ENCODE measurements at regions not wholly inside any gene's neighbourhood (a gene's known extent, or its start where the extent isn't known, plus 50 kb on each side); places are given as distances from the start of the nearest gene placed in this dataset.

GRCh38 chr3:107313711-107314110 lies 63.5 kb upstream of the CCDC54 start:
- H3K4me1 Mint-ChIP-seq = no peaks in the 10 kb centered on the region
- peaks cover 6% of the 10 kb centered on the region for H3K27me3 Mint-ChIP-seq
- H3K27ac Mint-ChIP-seq = no peak overlapping the region
- peaks cover 2% of the 10 kb centered on the region for H3K36me3 Mint-ChIP-seq
- peaks cover 0 to 4% (median 0%) of the 10 kb centered on the region in 3 donors for H3K9me3 Mint-ChIP-seq
- no peak overlapping the region for H3K4me3 Mint-ChIP-seq

- H3K9me3 Mint-ChIP-seq = peaks cover 0 to 4% (median 0%) of the 10 kb centered on the region in 3 donors
- peaks cover 6% of the 10 kb centered on the region for H3K27me3 Mint-ChIP-seq
- H3K4me3 Mint-ChIP-seq = no peak overlapping the region
Observed at GRCh38 chr3:107315141-107315540, 62.1 kb upstream of the CCDC54 start.

DNA sequence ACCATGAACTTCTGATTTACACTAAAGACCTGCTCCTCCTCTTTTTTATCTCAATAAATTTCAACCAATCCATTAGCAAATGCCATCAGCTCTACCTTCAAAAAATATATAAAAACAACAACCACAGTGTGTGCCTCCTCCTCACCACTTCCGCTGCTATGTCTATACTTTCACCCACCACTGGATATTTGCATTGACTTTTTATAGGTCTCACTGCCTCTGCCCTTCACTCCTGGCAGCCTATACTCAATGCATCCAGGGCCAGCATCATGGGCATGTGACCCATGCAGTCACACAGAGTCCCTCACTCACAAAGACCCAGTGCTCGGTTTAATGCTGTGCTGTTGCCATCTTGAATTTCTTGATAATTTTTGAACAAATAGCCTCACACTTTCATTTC lies 53.5 kb upstream of the CCDC54 start:
- no peak overlapping the region for H3K4me3 Mint-ChIP-seq
- H3K27me3 Mint-ChIP-seq = no peaks in the 10 kb centered on the region
- H3K4me1 Mint-ChIP-seq = peaks cover 5 to 10% (median 7%) of the 10 kb centered on the region in 3 donors
- H3K36me3 Mint-ChIP-seq = no peaks in the 10 kb centered on the region
- no peaks in the 10 kb centered on the region for H3K9me3 Mint-ChIP-seq
- H3K27ac Mint-ChIP-seq = no peak overlapping the region

More at GRCh38 chr3:107315141-107315540, 62.1 kb upstream of the CCDC54 start:
- H3K27ac Mint-ChIP-seq = no peak overlapping the region
- no peaks in the 10 kb centered on the region for H3K4me1 Mint-ChIP-seq
- H3K36me3 Mint-ChIP-seq = peaks cover 2% of the 10 kb centered on the region

- no peak overlapping the region for H3K27ac Mint-ChIP-seq
- peak overlapping the region in 1 of 4 donors; percentile 73 for H3K4me3 Mint-ChIP-seq
- no peaks in the 10 kb centered on the region for H3K36me3 Mint-ChIP-seq
- no peaks in the 10 kb centered on the region for H3K27me3 Mint-ChIP-seq
- peaks cover 5 to 12% (median 10%) of the 10 kb centered on the region in 3 donors for H3K4me1 Mint-ChIP-seq
- H3K9me3 Mint-ChIP-seq = no peaks in the 10 kb centered on the region
Observed at GRCh38 chr3:107325446-107325845, 51.8 kb upstream of the CCDC54 start.
